ENCODE measurements at regions not wholly inside any gene's neighbourhood (a gene's known extent, or its start where the extent isn't known, plus 50 kb on each side); places are given as distances from the start of the nearest gene placed in this dataset.
"Not testable (repeated sequence)": the region's sequence is repeated elsewhere in the genome, so short reads cannot be mapped to it uniquely, and the experiment has no call there.

DNA sequence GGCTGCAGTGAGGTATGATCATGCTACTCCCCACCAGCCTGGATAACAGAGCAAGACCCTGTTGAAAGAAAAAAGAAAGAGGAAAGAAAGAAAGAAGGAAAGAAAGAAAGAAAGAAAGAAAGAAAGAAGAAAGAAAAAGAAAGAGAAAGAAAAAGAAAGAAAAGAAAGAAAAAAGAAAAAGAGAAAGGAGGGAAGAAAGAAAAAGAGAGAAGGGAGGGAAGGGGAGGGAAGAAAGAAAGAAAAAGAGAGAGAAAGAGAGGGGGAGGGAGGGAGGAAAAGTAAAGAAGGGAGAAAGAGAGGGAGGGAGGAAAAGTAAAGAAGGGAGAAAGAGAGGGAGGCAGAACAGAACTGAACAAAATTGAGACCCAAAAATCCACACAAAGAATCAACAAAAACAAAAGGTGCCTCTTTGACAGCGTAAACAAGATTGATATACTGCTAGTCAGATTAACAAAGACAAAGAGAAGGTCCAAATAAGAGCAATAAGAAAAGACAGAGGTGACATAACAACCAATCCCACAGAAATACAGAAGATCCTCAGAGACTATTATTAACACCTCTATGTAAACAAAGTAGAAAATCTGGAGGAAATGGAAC, 293.9 kb upstream of the AMIGO2 start:
- DNase-seq (ENCODE audit: low read depth, low spot score): no peak

DNA sequence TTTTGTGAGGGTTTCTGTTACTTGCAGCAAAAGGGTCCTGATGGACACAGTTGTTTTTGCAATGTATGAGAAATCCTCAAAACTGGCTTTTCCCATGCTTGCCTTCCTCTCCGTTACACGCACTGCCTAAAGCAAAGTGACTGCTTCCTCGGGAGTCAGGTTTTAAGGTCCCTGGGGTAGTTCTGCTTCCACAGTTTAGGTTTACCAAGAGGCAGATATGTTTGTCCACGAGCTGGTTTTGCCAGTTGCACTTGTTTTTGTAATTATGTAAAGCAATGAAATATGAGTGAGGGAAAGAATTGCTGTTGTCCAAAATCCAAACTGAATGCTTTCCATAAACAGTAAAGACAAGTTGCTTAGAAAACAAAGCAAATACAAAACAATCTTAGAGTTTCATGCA, 290.7 kb upstream of the AMIGO2 start:
- no peak for DNase-seq (ENCODE audit: low read depth, low spot score)

DNA sequence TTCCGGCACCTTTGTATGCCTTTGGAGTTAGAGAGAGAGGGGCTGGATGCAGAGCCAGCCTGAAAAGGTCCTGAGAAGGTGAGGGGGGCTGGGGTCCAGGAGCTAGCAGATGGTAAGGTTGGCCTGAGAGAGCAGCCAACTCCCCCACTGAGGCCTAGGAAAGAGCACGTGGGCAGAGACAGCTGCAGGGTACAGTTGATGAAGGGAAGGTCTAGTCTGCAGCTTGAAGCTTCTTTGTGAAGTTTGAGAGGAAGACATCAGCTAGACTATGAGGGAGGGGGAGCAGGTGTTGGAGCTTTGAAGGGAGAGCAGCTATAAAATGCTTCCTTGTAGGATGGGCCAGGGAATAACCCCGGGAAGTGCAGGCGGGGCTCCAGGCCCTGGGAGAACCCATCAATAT, 289.3 kb upstream of the AMIGO2 start:
- DNase-seq (ENCODE audit: low read depth, low spot score): no peak

DNA sequence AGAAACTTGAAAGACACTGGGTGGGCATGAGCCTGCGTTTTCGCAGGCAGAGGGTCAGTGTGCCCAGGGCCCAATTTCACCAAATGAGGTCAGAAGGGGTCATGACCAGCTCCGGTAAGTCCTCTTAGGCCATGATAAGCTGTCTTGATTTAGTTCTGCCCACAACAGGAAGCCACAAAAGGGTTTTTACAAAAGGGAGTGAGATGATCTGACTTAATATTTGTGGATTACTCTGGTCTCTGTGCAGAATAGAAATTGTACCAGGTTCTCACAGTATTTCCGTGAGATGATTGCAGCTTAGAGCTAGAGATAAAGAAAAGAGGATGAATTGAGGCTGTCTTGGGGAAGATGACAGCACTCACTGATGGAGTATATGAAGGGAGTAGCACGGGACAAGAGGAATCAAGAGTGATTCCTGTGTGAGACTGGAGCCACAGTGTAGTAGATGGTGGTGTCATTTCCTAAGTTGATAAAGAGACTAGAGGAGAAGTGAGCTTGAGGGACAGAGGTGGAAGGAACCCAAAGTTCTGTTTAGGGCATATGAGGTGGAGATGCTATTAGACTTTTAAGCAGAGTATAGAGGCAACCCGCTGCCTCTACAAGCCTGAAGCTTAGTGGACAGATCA, 288.3 kb upstream of the AMIGO2 start:
- no peak for DNase-seq (ENCODE audit: low read depth, low spot score)

DNA sequence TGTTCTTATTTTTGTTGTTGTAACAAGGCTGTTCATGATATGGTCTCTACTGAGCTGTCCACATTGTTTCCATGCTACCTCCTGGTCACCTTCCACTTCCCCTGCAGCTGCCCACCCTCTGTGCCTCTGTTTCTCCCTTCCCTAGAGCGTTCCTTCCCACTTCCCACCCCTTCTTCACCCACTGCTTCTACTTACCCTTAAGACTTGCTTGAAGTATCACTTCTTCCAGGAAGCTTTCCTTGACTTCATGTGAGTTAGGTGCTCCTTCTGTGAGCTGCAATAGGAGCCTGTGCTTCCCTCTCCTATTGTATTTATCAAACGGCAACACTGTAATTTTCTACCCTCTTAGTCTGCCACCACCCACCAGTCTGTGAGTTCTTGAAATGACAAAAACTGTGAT, 286.8 kb upstream of the AMIGO2 start:
- no peak for DNase-seq (ENCODE audit: low read depth, low spot score)

DNA sequence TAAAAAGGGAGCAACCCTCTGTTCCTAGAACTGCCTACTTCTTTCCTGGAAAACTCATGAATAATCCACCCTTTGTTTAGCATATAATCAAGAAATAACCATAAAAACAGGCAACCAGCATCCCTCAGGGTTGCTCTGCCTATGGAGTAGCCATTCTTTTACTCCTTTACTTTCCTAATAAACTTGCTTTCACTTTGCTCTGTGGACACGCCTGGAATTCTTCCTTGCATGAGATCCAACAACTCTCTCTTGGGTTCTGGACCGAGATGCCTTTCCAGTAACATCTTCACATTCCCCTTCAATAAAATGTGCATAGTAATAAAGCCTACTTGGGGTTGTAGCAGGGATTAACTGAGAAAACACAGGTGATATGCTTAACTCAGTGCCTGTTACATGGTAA, 286.4 kb upstream of the AMIGO2 start:
- no peak for DNase-seq (ENCODE audit: low read depth, low spot score)

DNA sequence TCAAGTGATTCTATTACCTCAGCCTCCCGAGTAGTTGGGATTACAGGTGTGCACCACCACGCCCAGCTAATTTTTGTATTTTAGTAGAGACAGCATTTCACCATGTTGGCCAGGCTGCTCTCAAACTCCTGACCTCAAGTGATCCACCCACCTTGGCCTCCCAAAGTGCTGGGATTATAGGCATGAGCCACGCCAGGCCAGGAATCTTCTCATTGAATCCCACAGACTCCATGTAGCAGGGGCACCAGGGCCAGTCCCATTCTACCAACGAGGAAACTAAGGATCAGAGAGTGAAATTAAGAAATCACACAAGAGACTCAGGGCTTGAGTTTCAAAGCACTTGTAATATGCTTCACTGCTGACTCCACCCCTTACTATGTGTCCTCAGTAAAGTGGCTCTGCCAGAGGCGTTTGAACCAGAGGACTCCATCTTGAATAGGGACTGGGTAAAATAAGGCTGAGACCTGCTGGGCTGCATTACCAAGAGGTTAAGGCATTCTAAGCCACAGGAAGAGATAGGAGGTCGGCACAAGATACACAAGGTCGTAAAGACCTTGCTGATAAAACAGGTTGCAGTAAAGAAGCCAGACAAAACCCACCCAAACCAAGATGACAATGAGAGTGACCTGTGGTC, 285.8 kb upstream of the AMIGO2 start:
- not testable (repeated sequence) for DNase-seq (ENCODE audit: low read depth, low spot score)

DNA sequence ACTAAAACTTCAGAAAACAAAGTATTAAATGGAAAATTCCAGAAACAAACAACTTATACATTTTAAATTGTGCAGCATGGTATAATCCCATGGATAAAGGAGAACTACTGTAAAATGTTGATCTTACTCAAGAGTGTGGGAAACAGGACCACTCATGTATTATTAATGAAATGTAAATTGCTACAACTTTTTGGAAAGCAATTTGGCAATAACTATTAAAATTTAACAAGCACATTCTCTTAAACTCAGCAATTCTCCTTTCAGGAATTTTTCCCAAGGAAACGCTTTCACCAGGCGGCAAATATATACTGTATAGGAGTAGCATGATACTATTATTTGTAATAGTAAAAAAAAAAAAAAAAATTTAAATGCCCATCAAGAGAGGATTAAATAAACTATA, 284.5 kb upstream of the AMIGO2 start:
- DNase-seq (ENCODE audit: low read depth, low spot score): no peak

DNA sequence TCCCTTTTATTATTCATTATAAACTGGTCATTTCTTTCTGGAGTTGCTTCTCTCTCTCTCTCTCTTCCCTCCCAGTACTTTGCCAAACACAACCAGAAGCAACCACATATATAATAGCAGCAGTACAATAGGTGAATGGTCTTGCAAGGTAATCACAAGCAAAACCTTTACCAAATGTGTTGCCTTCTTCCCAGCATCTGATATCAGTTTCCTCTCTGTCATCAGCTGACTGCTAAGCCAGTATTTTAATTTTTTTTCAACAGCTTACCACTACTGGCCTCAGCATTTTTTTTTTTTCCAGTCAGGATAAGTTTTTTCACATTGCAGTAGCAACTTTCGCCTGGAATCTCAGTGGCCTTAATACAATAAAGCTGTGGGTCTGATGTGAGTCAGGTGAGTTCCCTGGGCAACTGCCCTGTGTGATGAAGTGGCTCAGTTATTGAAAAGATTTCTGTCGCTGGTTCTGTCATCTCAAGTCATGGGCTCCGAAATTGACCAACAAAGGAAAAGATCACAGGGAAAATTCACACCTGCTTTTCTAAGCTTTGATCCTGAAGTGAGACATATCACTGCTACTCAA, 282.5 kb upstream of the AMIGO2 start:
- no peak for DNase-seq (ENCODE audit: low read depth, low spot score)

DNA sequence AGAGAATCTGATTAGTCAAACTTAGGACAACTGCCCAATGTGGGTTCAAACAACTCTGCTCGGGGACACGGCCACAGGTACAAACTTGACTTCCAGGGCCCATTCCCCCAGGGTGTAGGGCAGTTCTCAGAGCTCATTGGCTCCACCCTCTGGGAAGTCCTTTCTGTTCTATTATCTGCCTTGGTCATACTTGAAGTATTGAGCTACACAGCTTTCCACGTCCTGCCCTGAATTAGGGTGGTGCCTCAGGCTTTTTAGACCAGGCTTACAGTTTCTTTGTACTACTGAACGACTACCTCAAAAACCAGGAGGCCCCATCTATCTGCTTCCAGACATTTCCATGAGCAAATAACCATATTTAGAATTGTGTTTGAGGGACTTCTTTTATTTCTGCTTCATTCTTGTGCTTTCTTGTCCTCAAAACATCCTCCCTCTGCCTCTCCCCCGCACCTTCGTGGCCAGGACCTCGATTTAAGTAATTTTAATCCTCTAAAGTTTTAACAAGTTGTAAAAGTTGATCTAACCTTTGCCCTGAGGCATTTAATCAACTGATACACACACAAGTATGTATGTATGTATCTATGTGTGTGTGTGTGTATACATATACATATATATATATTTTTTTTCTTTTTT, 281.7 kb upstream of the AMIGO2 start:
- DNase-seq (ENCODE audit: low read depth, low spot score): peak; percentile 24

DNA sequence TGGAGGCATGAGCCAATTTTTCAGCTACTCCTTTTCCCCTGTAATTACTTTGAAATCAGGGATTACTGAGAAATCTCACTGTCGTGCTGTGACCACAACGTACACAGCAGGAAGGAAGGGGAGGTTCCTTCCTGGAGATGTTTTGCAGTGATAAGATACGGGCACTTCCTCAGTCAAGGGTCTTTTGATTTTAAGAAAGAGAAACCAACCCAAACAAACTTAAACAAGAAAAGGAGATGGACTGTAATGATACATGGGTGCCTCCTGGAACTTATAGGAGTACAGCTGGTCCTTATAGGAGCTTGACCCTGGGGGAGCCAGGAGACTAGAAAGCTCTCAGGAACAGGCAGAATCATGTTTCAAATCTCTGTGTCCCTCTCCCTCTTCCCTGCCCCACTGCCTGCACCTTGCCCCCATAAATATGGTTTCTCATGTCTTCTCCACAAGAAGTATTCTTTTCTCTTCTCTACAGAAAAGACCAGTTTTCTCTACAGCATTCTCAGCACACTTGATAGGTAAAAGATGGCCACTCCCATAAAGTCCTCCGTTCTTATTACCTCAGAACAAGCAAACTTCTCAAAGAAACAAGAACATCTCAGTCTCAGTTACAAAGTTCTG, 281.1 kb upstream of the AMIGO2 start:
- DNase-seq (ENCODE audit: low read depth, low spot score): no peak

DNA sequence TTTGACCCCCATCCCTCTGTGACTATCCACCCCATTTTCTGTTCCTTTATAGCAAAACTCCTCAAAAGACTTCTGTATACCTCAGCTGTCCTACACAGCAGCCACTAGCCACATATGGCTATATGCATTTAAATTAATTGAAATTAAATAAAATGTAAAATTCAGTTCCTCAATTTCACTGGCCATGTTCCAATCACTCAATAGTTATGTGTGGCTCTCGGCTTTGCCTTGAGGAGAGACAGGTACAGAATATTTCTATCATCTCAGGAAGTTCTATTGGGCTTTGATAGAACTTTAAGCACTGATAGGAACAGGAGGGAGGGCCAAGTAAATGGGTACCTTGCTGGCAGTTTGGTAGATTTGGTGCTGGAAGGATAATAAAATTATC, 280.3 kb upstream of the AMIGO2 start:
- DNase-seq (ENCODE audit: low read depth, low spot score): no peak

DNA sequence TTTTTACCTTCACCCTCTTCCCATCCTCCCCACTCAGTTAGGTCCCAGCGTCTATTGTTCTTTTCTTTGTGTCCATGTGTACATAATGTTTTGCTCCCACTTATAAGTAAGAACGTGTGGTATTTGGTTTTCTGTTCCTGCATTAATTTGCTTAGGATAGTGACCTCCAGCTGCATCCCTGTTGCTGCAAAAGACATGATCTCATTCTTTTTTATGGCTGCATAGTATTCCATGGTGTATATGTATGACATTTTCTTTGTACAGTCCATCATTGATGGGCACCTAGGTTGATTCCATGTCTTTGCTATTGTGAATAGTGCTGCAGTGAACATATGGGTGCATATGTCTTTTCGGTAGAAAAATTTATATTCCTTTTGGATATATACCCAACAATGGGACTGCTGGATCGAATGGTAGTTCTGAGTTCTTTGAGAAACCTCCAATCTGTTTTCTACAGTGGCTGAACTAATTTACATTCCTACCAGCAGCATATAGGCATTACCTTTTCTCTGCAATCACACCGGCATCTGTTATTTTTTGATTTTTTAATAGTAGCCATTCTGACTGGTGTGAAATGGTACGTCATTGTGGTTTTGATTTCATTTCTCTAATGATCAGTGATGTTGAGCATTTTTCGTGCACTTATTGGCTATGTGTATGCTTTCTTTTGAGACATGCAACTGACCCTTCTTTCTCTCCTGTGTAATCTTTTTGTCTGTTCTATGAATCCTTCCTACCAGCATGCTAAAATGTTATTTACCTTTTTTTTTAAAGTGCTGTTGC, 279.7 kb upstream of the AMIGO2 start:
- no peak for DNase-seq (ENCODE audit: low read depth, low spot score)

DNA sequence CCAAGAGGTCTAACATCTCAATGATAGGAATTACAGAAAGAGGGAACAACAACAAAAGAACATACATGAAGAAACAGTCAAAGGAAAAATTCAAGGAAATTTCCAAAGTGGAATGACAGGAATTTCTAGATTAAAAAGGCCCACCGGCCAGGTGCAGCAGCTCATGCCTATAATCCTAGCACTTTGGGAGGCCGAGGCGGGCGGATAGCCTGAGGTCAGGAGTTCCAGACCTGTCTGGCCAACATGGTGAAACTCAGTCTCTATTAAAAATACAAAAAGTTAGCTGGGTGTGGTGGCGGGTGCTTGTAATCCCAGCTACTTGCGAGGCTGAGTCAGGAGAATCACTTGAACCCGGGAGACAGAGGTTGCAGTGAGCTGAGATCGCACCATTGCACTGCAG, 277.2 kb upstream of the AMIGO2 start:
- peak; percentile 43 for DNase-seq (ENCODE audit: low read depth, low spot score)

DNA sequence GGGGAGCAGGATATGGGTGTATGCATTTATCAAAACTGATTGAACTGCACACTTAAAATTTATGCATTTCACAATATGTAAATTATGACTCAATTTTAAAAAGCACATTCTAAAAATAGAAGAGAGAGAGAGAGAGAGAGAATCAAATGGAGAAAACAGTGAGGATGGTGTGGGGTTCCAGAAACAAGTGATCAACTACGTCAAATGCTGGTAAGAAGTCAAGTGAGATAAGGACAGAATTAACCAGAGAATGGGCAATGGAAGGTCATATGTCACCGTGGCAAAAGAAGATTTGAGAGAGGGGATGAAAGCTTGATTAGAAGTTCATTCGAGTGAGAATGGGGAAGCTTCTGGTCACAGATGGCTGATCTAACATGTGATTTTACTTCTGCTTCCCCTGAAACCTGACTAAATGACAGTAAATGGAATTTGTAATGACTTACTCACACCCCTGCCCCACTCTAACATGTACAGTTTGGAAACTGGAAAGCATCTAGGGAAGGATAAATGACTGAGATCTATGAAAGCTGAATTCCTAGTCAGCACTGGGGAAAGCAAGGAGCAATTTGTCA, 276.5 kb upstream of the AMIGO2 start:
- no peak for DNase-seq (ENCODE audit: low read depth, low spot score)

DNA sequence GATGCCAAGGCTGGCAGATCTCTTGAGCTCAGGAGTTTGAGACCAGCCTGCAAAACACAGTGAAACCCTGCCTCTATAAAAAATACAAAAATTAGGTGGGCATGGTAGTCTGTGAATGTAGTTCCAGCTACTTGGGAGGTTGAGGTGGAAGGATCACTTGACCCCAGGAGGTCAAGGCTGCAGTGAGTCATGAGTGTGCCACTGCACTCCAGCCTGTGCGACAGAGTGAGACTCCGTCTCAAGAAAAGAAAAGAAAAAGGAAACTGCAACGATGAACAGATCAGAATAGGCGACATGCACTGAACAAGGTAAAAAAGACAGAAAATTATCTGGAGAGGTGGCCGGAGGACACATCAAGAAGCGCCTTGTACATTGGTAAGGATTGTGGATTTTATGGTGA, 273.7 kb upstream of the AMIGO2 start:
- DNase-seq (ENCODE audit: low read depth, low spot score): no peak

DNA sequence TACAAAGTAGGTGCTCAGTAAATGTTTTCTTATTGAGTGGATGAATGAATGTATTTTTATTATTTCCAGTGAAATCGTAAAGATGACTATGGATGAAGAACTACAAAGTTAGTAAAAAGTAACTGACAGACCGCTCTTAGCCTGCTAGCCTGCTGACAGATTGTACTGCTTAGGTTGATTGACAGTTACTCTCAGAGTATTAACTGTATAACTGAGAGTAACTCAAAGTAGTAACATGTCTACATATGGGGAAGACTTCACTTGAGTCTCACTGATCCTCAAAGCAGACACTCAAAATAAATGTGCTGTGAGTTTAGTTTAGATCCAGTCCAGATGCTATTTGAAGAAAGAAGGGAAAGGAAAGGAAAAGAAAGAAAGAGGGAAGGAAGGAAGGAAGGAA, 272.3 kb upstream of the AMIGO2 start:
- no peak for DNase-seq (ENCODE audit: low read depth, low spot score)

DNA sequence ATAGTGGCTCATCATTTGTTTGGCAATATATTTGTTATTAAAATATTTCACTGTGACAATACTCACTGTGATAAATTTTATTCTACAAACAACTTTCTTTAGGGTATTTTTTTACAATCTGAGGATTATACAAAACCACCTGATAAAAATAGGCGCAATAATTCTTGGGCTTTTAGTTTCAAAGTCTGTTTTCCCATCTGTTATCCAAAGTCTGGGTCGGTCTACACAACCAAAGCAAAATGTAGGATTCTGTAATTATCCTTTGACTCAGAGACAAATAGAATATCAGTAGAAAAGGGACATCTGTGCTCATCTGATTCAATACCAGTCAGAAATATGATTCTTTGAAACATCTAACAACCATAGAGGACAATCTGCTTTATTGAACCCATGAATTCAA, 271.8 kb upstream of the AMIGO2 start:
- no peak for DNase-seq (ENCODE audit: low read depth, low spot score)

DNA sequence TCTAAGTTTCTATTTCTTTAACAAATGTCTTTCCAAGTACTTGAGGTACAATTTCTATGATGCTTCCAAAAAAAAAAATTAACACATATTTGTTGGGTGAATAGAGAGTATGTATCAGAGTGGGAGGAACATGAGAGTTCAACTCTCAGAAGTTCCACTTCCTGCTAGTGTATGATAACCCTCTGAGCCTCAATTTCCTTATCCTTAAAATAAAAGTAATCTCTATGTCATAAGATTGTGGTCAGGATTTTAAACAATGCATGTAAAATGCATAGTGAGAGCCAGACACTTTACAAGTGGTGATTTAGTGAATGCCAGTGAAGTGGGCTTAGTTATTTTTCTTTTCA, 270.3 kb upstream of the AMIGO2 start:
- no peak for DNase-seq (ENCODE audit: low read depth, low spot score)

DNA sequence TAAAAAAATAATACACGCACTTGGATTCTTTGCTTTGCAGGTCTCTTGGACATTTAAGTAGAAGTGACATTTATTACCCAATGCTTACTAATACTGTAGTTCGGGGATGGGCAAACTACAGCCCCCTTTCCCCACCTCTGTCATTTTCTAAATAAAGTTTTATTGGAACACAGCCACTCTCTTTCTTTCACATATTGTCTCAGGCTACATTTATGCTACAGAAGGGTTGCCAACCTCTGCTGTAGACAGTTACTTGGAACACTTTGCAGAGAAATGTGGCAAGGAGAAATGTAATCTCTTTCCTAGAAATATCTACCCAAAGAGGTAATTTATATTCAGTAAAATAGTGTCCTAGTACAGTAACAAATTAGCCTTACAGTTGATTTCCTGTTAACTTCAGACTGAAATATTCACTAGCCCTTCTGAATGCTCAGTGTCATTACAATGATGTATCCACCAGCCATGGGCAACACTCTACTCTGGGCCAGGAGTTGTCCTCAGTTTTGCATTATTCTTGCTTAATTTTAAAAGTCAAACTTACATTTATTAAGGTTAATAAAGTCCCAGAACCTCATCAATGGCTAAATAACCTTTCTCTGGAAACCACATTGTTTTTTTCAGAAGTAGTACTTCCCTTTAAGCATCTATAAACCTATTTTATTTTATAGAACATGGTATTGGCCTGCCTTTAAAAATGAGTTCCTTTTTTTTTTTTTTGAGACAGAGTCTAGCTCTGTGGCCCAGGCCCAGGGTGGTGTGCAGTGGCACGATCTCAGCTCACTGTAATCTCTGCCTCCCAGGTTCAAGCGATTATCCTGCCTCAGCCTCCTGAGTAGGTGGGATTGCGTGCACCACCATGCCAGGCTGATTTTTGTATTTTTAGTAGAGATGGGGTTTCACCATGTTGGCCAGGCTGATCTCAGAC, 269.6 kb upstream of the AMIGO2 start:
- no peak for DNase-seq (ENCODE audit: low read depth, low spot score)
